ENCODE measurements at regions not wholly inside any gene's neighbourhood (a gene's known extent, or its start where the extent isn't known, plus 50 kb on each side); places are given as distances from the start of the nearest gene placed in this dataset.
"Not testable (repeated sequence)": the region's sequence is repeated elsewhere in the genome, so short reads cannot be mapped to it uniquely, and the experiment has no call there.

- no peak overlapping the region for H3K4me3 ChIP-seq (replicated peaks; ENCODE audit: insufficient read depth, low read length)
These were observed 80.0 kb upstream of the SNX2 start for GRCh38 chr5:122694884-122695283.

GRCh38 chr5:122696735-122697134 is 78.1 kb upstream of the SNX2 start:
- not testable (repeated sequence) for H3K4me3 ChIP-seq (replicated peaks; ENCODE audit: insufficient read depth, low read length); H3K27me3 ChIP-seq (ENCODE audit: insufficient read depth, poor library complexity, severe bottlenecking); H3K27ac ChIP-seq (replicated peaks); DNase-seq (ENCODE audit: low read depth in 1 of 2, low spot score in 1 of 2)

More at GRCh38 chr5:122694884-122695283, 80.0 kb upstream of the SNX2 start:
- no peaks in the 10 kb centered on the region for H3K27me3 ChIP-seq (ENCODE audit: insufficient read depth, poor library complexity, severe bottlenecking)
- no peak for DNase-seq (ENCODE audit: low read depth in 1 of 2, low spot score in 1 of 2)
- no peak overlapping the region for H3K27ac ChIP-seq (replicated peaks)
- no peak for TF ChIP-seq REST (IDR thresholded peaks at IDR 0.05; ENCODE audit: insufficient replicate concordance, low read depth)
- no peak for TF ChIP-seq POLR2AphosphoS5 (IDR thresholded peaks at IDR 0.05; ENCODE audit: low read depth)
- TF ChIP-seq SPI1 (IDR thresholded peaks at IDR 0.05; ENCODE audit: borderline replicate concordance, low read depth), result no peak
- TF ChIP-seq CTCF (IDR thresholded peaks at IDR 0.05; ENCODE audit: insufficient read depth, low read length), result no peak

GRCh38 chr5:122697191-122697590 is 77.7 kb upstream of the SNX2 start:
- no peak for DNase-seq (ENCODE audit: low read depth in 1 of 2, low spot score in 1 of 2)
- TF ChIP-seq GABPA (IDR thresholded peaks at IDR 0.05; ENCODE audit: low read depth) (no peak), REST (IDR thresholded peaks at IDR 0.05; ENCODE audit: insufficient replicate concordance, low read depth) (no peak), CTCF (IDR thresholded peaks at IDR 0.05; ENCODE audit: insufficient read depth, low read length) (no peak), POLR2AphosphoS5 (IDR thresholded peaks at IDR 0.05; ENCODE audit: low read depth) (no peak), SPI1 (IDR thresholded peaks at IDR 0.05; ENCODE audit: borderline replicate concordance, low read depth) (no peak)
- Histone ChIP-seq H3K27me3 (ENCODE audit: insufficient read depth, poor library complexity, severe bottlenecking) (no peaks in the 10 kb centered on the region), H3K4me3 (replicated peaks; ENCODE audit: insufficient read depth, low read length) (no peak overlapping the region), H3K27ac (replicated peaks) (no peak overlapping the region)

- no peak overlapping the region for H3K27ac ChIP-seq (replicated peaks)
- no peak for DNase-seq (ENCODE audit: low read depth in 1 of 2, low spot score in 1 of 2)
- no peak for TF ChIP-seq GABPA (IDR thresholded peaks at IDR 0.05; ENCODE audit: low read depth)
- TF ChIP-seq SPI1 (IDR thresholded peaks at IDR 0.05; ENCODE audit: borderline replicate concordance, low read depth), result no peak
- TF ChIP-seq CTCF (IDR thresholded peaks at IDR 0.05; ENCODE audit: insufficient read depth, low read length), result no peak
- TF ChIP-seq REST (IDR thresholded peaks at IDR 0.05; ENCODE audit: insufficient replicate concordance, low read depth), result no peak
- no peak for TF ChIP-seq POLR2AphosphoS5 (IDR thresholded peaks at IDR 0.05; ENCODE audit: low read depth)
These were observed 75.7 kb upstream of the SNX2 start for GRCh38 chr5:122699201-122699600.

More at GRCh38 chr5:122699201-122699600, 75.7 kb upstream of the SNX2 start:
- Histone ChIP-seq H3K4me3 (replicated peaks; ENCODE audit: insufficient read depth, low read length) (no peak overlapping the region), H3K27me3 (ENCODE audit: insufficient read depth, poor library complexity, severe bottlenecking) (no peaks in the 10 kb centered on the region)
